Left ventricle myocardium superior (tissue), 1 donor: ENCODE measurements at regions not wholly inside any gene's neighbourhood (a gene's known extent, or its start where the extent isn't known, plus 50 kb on each side); places are given as distances from the start of the nearest gene placed in this dataset.
A peak's percentile ranks its signal among the peaks of the same experiment; 100 is the strongest.

Experiments used
- ATAC-seq: fragments of 200-7000 bp; cut with Tn5 transposase; one replicate; pipeline ENCODE4 v1.9.1; 2020; ENCODE audit warnings: mild to moderate bottlenecking, moderate library complexity
- DNase-seq: peaks from one replicate; pipeline ENCODE4 v3.0.0-alpha.2; 2020
- intact Hi-C: fragments of 100-400 bp; cut with micrococcal nuclease; formaldehyde crosslinking; loops from one replicate; pipeline ENCODE4 v1.11.0; 2022
- donor health status: DM: no; HTN: yes; CAD: no; lungs with severe emphysema.

GRCh38 chr9:108296056-108296455 is 559.7 kb downstream of the ACTL7B start:
- no peak for DNase-seq
- intact Hi-C loops = no loop called here
- no peak for ATAC-seq

DNA sequence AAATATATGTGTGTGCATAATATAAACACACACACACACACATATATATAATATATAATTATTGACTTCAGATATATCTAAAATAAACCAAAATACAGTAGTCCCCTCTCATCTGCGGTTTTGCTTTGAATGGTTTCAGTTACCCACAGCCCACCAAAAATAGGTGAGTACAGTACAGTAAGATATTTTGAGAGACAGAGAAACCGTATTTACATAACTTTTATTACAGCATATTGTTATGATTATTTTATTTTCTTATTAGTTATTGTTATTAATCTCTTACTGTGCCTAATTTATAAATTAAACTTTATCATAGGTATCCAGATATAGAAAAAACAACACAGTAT is 564.2 kb downstream of the ACTL7B start:
- intact Hi-C loops = no loop called here
- DNase-seq = no peak
- ATAC-seq = no peak

DNA sequence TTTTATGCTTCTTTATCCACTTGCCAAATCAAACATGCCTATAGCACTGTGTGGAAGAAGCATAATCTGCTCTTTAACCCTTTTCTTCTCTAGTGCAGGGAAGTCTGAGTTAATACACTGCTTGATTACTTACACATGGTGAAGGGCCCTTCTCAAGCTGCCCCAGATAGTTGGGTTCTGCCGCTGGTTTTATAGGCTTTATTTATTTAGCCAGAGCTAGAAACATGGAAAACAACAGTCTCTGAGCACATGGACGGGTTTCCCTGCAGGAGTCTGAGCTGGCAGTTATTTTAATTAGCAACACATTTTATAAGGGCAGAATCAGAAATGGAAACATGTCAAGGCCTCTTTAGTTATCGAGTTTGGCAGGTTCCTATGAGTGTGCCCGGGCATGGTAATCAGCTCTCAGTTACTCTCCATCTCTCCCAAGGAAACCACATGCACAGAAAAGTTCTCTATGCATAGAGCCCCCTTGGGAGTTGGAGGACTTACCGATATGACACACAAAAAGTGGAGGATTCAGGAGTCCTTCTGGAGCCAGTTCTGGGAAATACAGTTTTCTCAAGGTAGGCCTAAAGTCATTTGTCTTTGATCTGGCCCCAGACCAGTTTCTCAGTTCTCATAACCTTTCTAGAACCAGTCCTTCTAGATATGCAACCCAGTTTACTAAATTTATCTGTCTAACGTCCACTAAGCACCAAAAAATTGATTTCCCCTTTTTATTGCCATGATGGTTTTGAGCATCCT is 564.8 kb downstream of the ACTL7B start:
- DNase-seq = no peak
- intact Hi-C loops = no loop called here
- ATAC-seq = peak; percentile 78

- ATAC-seq (no peak), DNase-seq (no peak)
- intact Hi-C loops = no loop called here
These were observed 569.1 kb downstream of the ACTL7B start for GRCh38 chr9:108286638-108287206.

GRCh38 chr9:108283696-108284095 is 572.1 kb downstream of the ACTL7B start:
- ATAC-seq = no peak
- intact Hi-C loops = no loop called here
- DNase-seq = no peak

DNA sequence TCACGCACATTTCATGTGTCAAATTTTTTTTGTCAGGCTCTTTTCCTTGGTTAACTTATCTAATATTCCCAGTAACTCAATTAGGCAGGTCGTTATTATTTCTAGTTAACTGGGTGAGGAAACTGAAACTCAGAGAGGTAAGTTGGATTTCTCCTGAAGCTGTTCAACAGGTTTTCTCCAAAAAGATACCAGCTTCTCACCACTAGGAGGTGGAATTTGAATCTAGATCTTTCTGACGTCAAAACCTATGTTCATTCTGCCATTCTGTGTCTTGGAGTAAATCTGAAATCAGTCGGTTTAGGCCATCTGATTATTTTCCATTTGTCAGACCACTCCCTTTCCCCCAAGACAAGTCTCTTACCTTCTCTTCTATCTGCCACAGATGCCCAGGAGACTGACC is 572.9 kb downstream of the ACTL7B start:
- ATAC-seq = no peak
- DNase-seq = no peak
- intact Hi-C loops = no loop called here

DNA sequence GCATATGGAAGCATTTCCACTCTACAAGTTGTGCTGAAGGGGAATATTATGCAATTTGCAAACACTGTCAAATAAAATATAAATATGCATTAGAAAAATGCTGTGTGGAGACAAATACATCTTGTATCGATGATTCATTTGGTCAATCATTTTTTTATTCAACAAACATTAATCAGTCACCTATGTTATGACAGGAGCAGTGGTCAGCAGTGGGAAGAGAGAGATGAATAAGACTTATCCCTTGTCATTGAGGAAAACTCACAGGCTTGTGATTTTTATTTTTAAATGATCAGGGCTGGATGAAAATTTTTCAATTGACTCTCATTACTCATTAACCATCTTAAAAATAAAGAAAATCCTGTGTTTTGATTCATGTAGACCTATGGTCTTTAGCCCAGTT is 574.1 kb downstream of the ACTL7B start:
- ATAC-seq (no peak), DNase-seq (no peak)
- intact Hi-C loops = no loop called here

- intact Hi-C loops = no loop called here
- ATAC-seq (no peak), DNase-seq (no peak)
These were observed 577.4 kb downstream of the ACTL7B start for GRCh38 chr9:108278341-108278740.

DNA sequence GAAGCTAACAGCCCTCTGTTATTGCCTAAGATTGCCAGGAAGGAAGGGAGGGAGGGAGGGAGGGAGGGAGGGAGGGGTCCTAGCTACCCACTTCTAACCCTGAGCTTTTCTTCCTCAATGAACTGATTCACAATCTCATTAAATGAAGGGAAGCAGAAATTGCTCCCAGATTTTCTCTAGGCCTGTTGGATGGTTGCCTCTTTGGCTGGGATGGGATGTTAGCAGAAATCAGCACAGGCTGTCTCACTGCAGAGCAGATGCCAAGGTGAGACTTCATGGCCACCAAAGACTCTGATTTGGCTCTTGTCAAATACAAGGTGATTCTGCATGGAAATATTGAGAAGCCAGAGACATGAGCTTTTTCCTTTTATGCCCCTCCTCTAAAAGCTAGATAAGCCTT is 578.6 kb downstream of the ACTL7B start:
- DNase-seq (no peak), ATAC-seq (no peak)
- intact Hi-C loops = no loop called here

- ATAC-seq (no peak), DNase-seq (no peak)
- intact Hi-C loops = no loop called here
These were observed 579.9 kb downstream of the ACTL7B start for GRCh38 chr9:108275906-108276305.

- ATAC-seq = no peak
- intact Hi-C loops = no loop called here
- DNase-seq = no peak
These were observed 580.8 kb downstream of the ACTL7B start for GRCh38 chr9:108274971-108275370.

- ATAC-seq = no peak
These were observed 581.8 kb downstream of the ACTL7B start for GRCh38 chr9:108273988-108274387.

DNA sequence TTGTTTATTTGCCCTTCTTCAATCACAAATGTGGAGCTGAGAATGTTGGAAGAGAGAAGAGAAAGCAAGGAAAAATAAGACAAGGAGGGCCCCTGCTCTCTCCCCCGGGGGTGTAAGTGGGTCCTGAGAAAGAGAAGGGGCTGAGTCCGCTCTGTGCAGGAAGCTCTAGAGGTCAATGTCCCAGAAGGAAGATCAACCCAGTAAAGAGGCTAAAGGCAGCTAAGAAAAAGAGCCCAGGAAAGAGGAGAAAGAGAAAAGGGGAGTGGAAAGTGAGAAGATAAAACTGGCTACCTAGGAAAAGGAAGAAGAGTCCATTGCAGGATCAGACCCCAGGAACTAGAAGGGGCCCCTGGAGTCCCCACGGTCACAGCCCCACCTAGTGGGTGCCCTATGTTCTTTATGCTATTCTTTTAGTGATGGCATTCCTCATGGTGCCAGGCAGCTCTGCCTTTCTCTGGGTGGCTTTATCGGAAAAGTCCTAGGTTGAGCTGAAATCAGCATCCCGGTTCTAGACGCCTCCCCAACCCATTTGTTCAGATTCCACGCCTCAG is 583.4 kb downstream of the ACTL7B start:
- intact Hi-C loops = no loop called here
- peak; percentile 85 for ATAC-seq
- DNase-seq = peak; percentile 58

More at GRCh38 chr9:108273988-108274387, 581.8 kb downstream of the ACTL7B start:
- intact Hi-C loops = no loop called here
- no peak for DNase-seq

GRCh38 chr9:108271646-108272348 is 584.0 kb downstream of the ACTL7B start:
- DNase-seq (no peak), ATAC-seq (peak; percentile 47)
- intact Hi-C loops = no loop called here

- intact Hi-C loops = no loop called here
- ATAC-seq (no peak), DNase-seq (no peak)
These were observed 584.5 kb downstream of the ACTL7B start for GRCh38 chr9:108271236-108271635.

GRCh38 chr9:108270561-108270960 is 585.2 kb downstream of the ACTL7B start:
- ATAC-seq (no peak), DNase-seq (no peak)
- intact Hi-C loops = no loop called here

DNA sequence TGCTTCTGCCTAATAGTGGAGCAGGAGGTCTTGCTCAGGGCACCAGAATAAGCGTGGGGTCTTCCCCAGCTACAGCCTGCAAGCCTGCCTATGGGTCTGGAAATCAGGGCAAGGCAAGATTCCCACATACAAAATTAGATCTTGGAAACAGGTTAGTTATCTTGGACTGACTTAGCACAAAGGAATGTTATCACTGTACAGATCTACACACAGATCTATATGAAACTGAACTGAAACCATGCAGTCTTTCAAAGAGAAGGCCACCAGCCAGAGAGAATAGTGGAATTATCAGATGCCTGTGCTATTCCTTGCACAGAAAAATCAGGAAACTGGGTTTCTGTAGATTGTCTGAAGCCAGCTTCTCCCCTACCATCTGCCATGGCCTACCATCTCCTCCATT is 585.7 kb downstream of the ACTL7B start:
- DNase-seq (no peak), ATAC-seq (no peak)
- intact Hi-C loops = no loop called here

GRCh38 chr9:108269371-108269770 is 586.4 kb downstream of the ACTL7B start:
- DNase-seq = no peak
- no peak for ATAC-seq
- intact Hi-C loops = no loop called here

GRCh38 chr9:108265065-108265464 is 590.7 kb downstream of the ACTL7B start:
- ATAC-seq = no peak
- no peak for DNase-seq
- intact Hi-C loops = no loop called here

- intact Hi-C loops = no loop called here
- no peak for ATAC-seq
- no peak for DNase-seq
These were observed 591.7 kb downstream of the ACTL7B start for GRCh38 chr9:108264093-108264492.
